NCI-H1694 (cell line): ENCODE measurements at regions not wholly inside any gene's neighbourhood (a gene's known extent, or its start where the extent isn't known, plus 50 kb on each side); places are given as distances from the start of the nearest gene placed in this dataset.
"Not testable (repeated sequence)": the region's sequence is repeated elsewhere in the genome, so short reads cannot be mapped to it uniquely, and the experiment has no call there.

Experiments
- DNase-seq: peaks from one replicate; lab custom pipeline; 2025; lab: John Stamatoyannopoulos, UW

GRCh38 chrX:83749736-83750135 is 111.2 kb upstream of the CYLC1 start:
- not testable (repeated sequence) for DNase-seq

- DNase-seq, result not testable (repeated sequence)
These were observed 110.5 kb upstream of the CYLC1 start for GRCh38 chrX:83750451-83750850.

- peak; percentile 0 for DNase-seq
These were observed 101.1 kb upstream of the CYLC1 start for GRCh38 chrX:83759872-83760271.

- DNase-seq, result no peak
These were observed 89.3 kb upstream of the CYLC1 start for GRCh38 chrX:83771664-83772063.
